HCT116 (cell line): ENCODE measurements at regions not wholly inside any gene's neighbourhood (a gene's known extent, or its start where the extent isn't known, plus 50 kb on each side); places are given as distances from the start of the nearest gene placed in this dataset.

ENCODE experiments used
- ATAC-seq: fragments of 200-7000 bp; cut with Tn5 transposase; 2 replicates; pipeline ENCODE4 v1.9.1; 2020; ENCODE audit warnings: mild to moderate bottlenecking, moderate library complexity
- BruUV-seq: library from RNA; stranded (reverse); fragments of 400-500 nt; replicated peaks from 2 replicates; lab custom pipeline; 2021; lab: Mats Ljungman, UMichigan
- CTCF ChIA-PET: fragments of 300-600 bp; sonication (Branson Sonifier 250); formaldehyde crosslinking; loops from one replicate; lab custom pipeline; 2021; ENCODE audit warnings: antibody characterized with exemption; lab: Charles Lee
- POLR2A ChIA-PET: fragments of 300-600, 350-600 bp; sonication (Branson Sonifier 250); formaldehyde crosslinking; loops from one replicate; lab custom pipeline; 2021; ENCODE audit warnings: antibody characterized with exemption; lab: Charles Lee
- RAD21 ChIA-PET, 2 experiments: fragments of 300-600 bp; sonication (Branson Sonifier 250); formaldehyde crosslinking; loops; one replicate each; lab custom pipeline; 2023; ENCODE audit warnings: low total read pairs in 2 of 2; ENCODE audit not compliant: uncharacterized antibody in 2 of 2, unreplicated experiment in 2 of 2, low non-redundant PET in 1 of 2; lab: Charles Lee
- DNase-seq: peaks from one replicate; pipeline ENCODE4 v3.0.0-alpha.2; 2010; ENCODE audit warnings: low read depth, low spot score
- H2AFZ ChIP-seq: fragments of 200-600 bp; shearing (Covaris generic), sonication (generic); 2 replicates; pipeline ENCODE4 v1.6.1; 2017; ENCODE audit warnings: low read depth, mixed run types, mixed read lengths, antibody characterized with exemption, low read length; ENCODE audit not compliant: poor library complexity, severe bottlenecking
- H3K27ac ChIP-seq: 2 replicates; pipeline ENCODE4 v1.5.1; 2012; ENCODE audit warnings: low read depth, low read length
- H3K27me3 ChIP-seq: fragments of 200-600 bp; sonication (generic); 2 replicates; pipeline ENCODE4 v1.6.1; 2016; ENCODE audit warnings: mixed run types, low read length, mixed read lengths; ENCODE audit not compliant: insufficient read depth
- H3K36me3 ChIP-seq, 2 experiments: fragments of 200-500 bp in 1 of 2; fragments of 200-600 bp in 1 of 2; sonication (Bioruptor generic) in 1 of 2; sonication (generic) in 1 of 2; 2 replicates each; pipeline versions ENCODE4 v1.5.1 to v1.6.1; 2014 to 2016; ENCODE audit warnings: low read length in 2 of 2, inconsistent platforms in 1 of 2, mixed read lengths in 1 of 2, mixed run types in 1 of 2; ENCODE audit not compliant: insufficient read depth in 2 of 2, control insufficient read depth in 1 of 2
- H3K4me1 ChIP-seq, 2 experiments: fragments of 200-600 bp in 1 of 2; sonication (generic) in 1 of 2; 2 replicates each; pipeline versions ENCODE4 v1.5.1 to v1.6.1; 2012 to 2017; ENCODE audit warnings: low read length in 2 of 2, inconsistent platforms in 1 of 2, mild to moderate bottlenecking in 1 of 2, mixed read lengths in 1 of 2, mixed run types in 1 of 2, moderate library complexity in 1 of 2; ENCODE audit not compliant: insufficient read depth in 2 of 2, control insufficient read depth in 1 of 2
- H3K4me2 ChIP-seq: fragments of 200-600 bp; sonication (generic); 2 replicates; pipeline ENCODE4 v1.6.1; 2017; ENCODE audit warnings: mixed run types, low read length, mixed read lengths
- H3K4me3 ChIP-seq, 2 experiments: fragments of 200-600 bp in 1 of 2; sonication (generic) in 1 of 2; replicated peaks in 1 of 2; 2 replicates each; pipeline ENCODE4 v1.5.1; 2011 to 2016; ENCODE audit warnings: low read length in 2 of 2, control low read depth in 1 of 2, low read depth in 1 of 2, mild to moderate bottlenecking in 1 of 2, mixed read lengths in 1 of 2, mixed run types in 1 of 2
- H3K79me2 ChIP-seq: fragments of 200-600 bp; sonication (generic); 2 replicates; pipeline ENCODE4 v1.6.1; 2017; ENCODE audit warnings: mild to moderate bottlenecking, mixed run types, low read length, moderate library complexity, mixed read lengths; ENCODE audit not compliant: insufficient read depth
- H3K9ac ChIP-seq: fragments of 200-600 bp; sonication (generic); 2 replicates; pipeline ENCODE4 v1.6.1; 2016; ENCODE audit warnings: low read length, mixed read lengths
- H3K9me2 ChIP-seq: fragments of 200-600 bp; sonication (generic), shearing (Covaris generic); 2 replicates; pipeline ENCODE4 v1.6.1; 2017; ENCODE audit warnings: mixed run types, mild to moderate bottlenecking, moderate library complexity; ENCODE audit not compliant: insufficient read depth
- H3K9me3 ChIP-seq, 2 experiments: fragments of 200-500 bp in 1 of 2; fragments of 200-600 bp in 1 of 2; sonication (Bioruptor generic) in 1 of 2; sonication (generic) in 1 of 2; 2 replicates each; pipeline ENCODE4 v1.6.1; 2014 to 2017; ENCODE audit warnings: low read length in 2 of 2, mixed read lengths in 2 of 2, inconsistent platforms in 1 of 2, low read depth in 1 of 2, mild to moderate bottlenecking in 1 of 2, mixed run types in 1 of 2, moderate library complexity in 1 of 2; ENCODE audit not compliant: control insufficient read depth in 1 of 2, insufficient read depth in 1 of 2
- H4K20me1 ChIP-seq: fragments of 200-600 bp; sonication (generic), shearing (Covaris generic); 2 replicates; pipeline ENCODE4 v1.6.1; 2017; ENCODE audit warnings: mixed run types, mild to moderate bottlenecking, moderate library complexity; ENCODE audit not compliant: insufficient read depth
- ATF3 ChIP-seq: IDR thresholded peaks from 2 replicates; pipeline ENCODE4 v1.6.1; 2012
- CBX3 ChIP-seq: IDR thresholded peaks from 2 replicates; pipeline ENCODE4 v1.6.1; 2012; ENCODE audit warnings: low read depth
- CEBPB ChIP-seq: IDR thresholded peaks from 2 replicates; pipeline ENCODE4 v1.6.1; 2012; ENCODE audit warnings: low read depth
- CTCF ChIP-seq, 3 experiments: fragments of 200-600 bp in 1 of 3; sonication (generic) in 1 of 3; IDR thresholded peaks in 2 of 3; conservative IDR thresholded peaks in 1 of 3; 2 replicates each; pipeline ENCODE4 v1.5.1; 2012 to 2017; ENCODE audit warnings: low read depth in 2 of 3, low read length in 2 of 3, antibody characterized with exemption in 1 of 3, borderline replicate concordance in 1 of 3, control low read depth in 1 of 3, mild to moderate bottlenecking in 1 of 3, mixed read lengths in 1 of 3, mixed run types in 1 of 3, moderate library complexity in 1 of 3; ENCODE audit not compliant: insufficient read depth in 1 of 3
- EGR1 ChIP-seq: IDR thresholded peaks from 2 replicates; pipeline ENCODE4 v1.6.1; 2012; ENCODE audit warnings: low read depth
- EZH2phosphoT487 ChIP-seq: fragments of 200-600 bp; IDR thresholded peaks from 2 replicates; pipeline ENCODE4 v1.6.1; 2018; ENCODE audit warnings: antibody characterized with exemption, borderline replicate concordance
- FOSL1 ChIP-seq: IDR thresholded peaks from 2 replicates; pipeline ENCODE4 v1.6.1; 2012; ENCODE audit warnings: low read depth
- MAX ChIP-seq: IDR thresholded peaks from 2 replicates; pipeline ENCODE4 v1.6.1; 2012
- POLR2A ChIP-seq: IDR thresholded peaks from 2 replicates; pipeline ENCODE4 v1.7.0; 2011; ENCODE audit warnings: borderline replicate concordance; ENCODE audit not compliant: insufficient read depth, insufficient read length; ENCODE audit errors: extremely low read depth
- POLR2AphosphoS5 ChIP-seq: IDR thresholded peaks from 2 replicates; pipeline ENCODE4 v1.6.1; 2011; ENCODE audit warnings: mild to moderate bottlenecking, low read depth, low read length, moderate library complexity
- RAD21 ChIP-seq: IDR thresholded peaks from 2 replicates; pipeline ENCODE4 v1.6.1; 2012; ENCODE audit warnings: low read depth, mild to moderate bottlenecking
- REST ChIP-seq: IDR thresholded peaks from 2 replicates; pipeline ENCODE4 v1.6.1; 2012; ENCODE audit warnings: low read depth
- SIN3A ChIP-seq: IDR thresholded peaks from 2 replicates; pipeline ENCODE4 v1.6.1; 2012; ENCODE audit warnings: low read depth
- SP1 ChIP-seq: IDR thresholded peaks from 2 replicates; pipeline ENCODE4 v1.6.1; 2012; ENCODE audit warnings: low read depth
- SRF ChIP-seq: IDR thresholded peaks from 2 replicates; pipeline ENCODE4 v1.6.1; 2012; ENCODE audit warnings: low read depth
- TCF7L2 ChIP-seq: IDR thresholded peaks from 2 replicates; pipeline ENCODE4 v1.7.0; 2011; ENCODE audit warnings: borderline replicate concordance, inconsistent platforms; ENCODE audit not compliant: insufficient read depth, insufficient read length; ENCODE audit errors: extremely low read depth
- ZNF274 ChIP-seq: fragments of 200-500 bp; sonication (Bioruptor generic); IDR thresholded peaks from 2 replicates; pipeline ENCODE4 v1.6.1; 2014; ENCODE audit warnings: mild to moderate bottlenecking, low read depth, low read length, inconsistent platforms
- intact Hi-C: fragments of 100-400 bp; cut with micrococcal nuclease; formaldehyde crosslinking; loops from 2 replicates; pipeline ENCODE4 v1.10.0; 2022

- Histone ChIP-seq H2AFZ (no peak overlapping the region), H3K27me3 (no peaks in the 10 kb centered on the region), H3K4me1 (no peaks in the 10 kb centered on the region), H4K20me1 (no peaks in the 10 kb centered on the region), H3K36me3 (no peaks in the 10 kb centered on the region), H3K4me2 (no peak overlapping the region), H3K9ac (no peak overlapping the region), H3K4me3 (no peak overlapping the region), H3K9me2 (no peaks in the 10 kb centered on the region), H3K27ac (no peak overlapping the region), H3K79me2 (no peaks in the 10 kb centered on the region), H3K9me3 (peaks cover 6 to 10% of the 10 kb centered on the region in 2 experiments; a peak in 3 of 4 replicates)
- POLR2A ChIA-PET: no interaction called here
- TF ChIP-seq EZH2phosphoT487 (no peak), MAX (no peak), CTCF (IDR thresholded peaks at IDR 0.05 in 2 of 3, conservative IDR thresholded peaks at IDR 0.05 in 1 of 3; ENCODE audit: borderline replicate concordance in 1 of 3, insufficient read depth in 1 of 3, low read depth in 2 of 3, low read length in 2 of 3) (no peak), FOSL1 (no peak), POLR2A (no peak), RAD21 (no peak), ZNF274 (no peak), CBX3 (no peak), CEBPB (no peak), REST (no peak), POLR2AphosphoS5 (no peak), SRF (no peak), SIN3A (no peak), SP1 (no peak), EGR1 (no peak), TCF7L2 (no peak), ATF3 (no peak)
- DNase-seq (no peak), ATAC-seq (no peak)
- CTCF ChIA-PET: no interaction called here
- RAD21 ChIA-PET: no interaction called here
- no TSS peak for BruUV-seq
- intact Hi-C loops: no loop called here
Observed at GRCh38 chr4:44093390-44093789, 355.2 kb downstream of the KCTD8 start.
